HG02798 (cell line): ENCODE measurements at regions not wholly inside any gene's neighbourhood (a gene's known extent, or its start where the extent isn't known, plus 50 kb on each side); places are given as distances from the start of the nearest gene placed in this dataset.

Source experiments
- ATAC-seq: cut with Tn5 transposase; IDR thresholded peaks from one replicate; pipeline ENCODE4 v1.9.1; 2021; ENCODE audit warnings: mild to moderate bottlenecking; ENCODE audit not compliant: unreplicated experiment, poor library complexity

- ATAC-seq, result no peak
These were observed 473.7 kb downstream of the ARL4A start for GRCh38 chr7:13161125-13161524.

- ATAC-seq, result no peak
These were observed 478.4 kb downstream of the ARL4A start for GRCh38 chr7:13165854-13166253.

GRCh38 chr7:13166801-13167200 is 479.4 kb downstream of the ARL4A start:
- no peak for ATAC-seq

GRCh38 chr7:13169356-13169755 is 481.9 kb downstream of the ARL4A start:
- no peak for ATAC-seq

- ATAC-seq, result no peak
These were observed 487.6 kb downstream of the ARL4A start for GRCh38 chr7:13174991-13175390.

- ATAC-seq, result peak; percentile 53
These were observed 491.7 kb downstream of the ARL4A start for GRCh38 chr7:13179011-13179582.

GRCh38 chr7:13179775-13180523 is 492.5 kb downstream of the ARL4A start:
- no peak for ATAC-seq

GRCh38 chr7:13181216-13181615 is 493.8 kb downstream of the ARL4A start:
- no peak for ATAC-seq

- no peak for ATAC-seq
These were observed 497.7 kb downstream of the ARL4A start for GRCh38 chr7:13185139-13185538.

GRCh38 chr7:13188236-13188805 is 500.9 kb downstream of the ARL4A start:
- ATAC-seq, result no peak

GRCh38 chr7:13188922-13189321 is 501.5 kb downstream of the ARL4A start:
- no peak for ATAC-seq

GRCh38 chr7:13189668-13190067 is 502.2 kb downstream of the ARL4A start:
- ATAC-seq, result no peak

GRCh38 chr7:13197501-13197900 is 510.1 kb downstream of the ARL4A start:
- ATAC-seq, result no peak

- no peak for ATAC-seq
These were observed 510.6 kb downstream of the ARL4A start for GRCh38 chr7:13198036-13198435.

- ATAC-seq, result no peak
These were observed 511.3 kb downstream of the ARL4A start for GRCh38 chr7:13198727-13199126.

GRCh38 chr7:13201628-13202027 is 514.2 kb downstream of the ARL4A start:
- no peak for ATAC-seq

- ATAC-seq, result no peak
These were observed 530.3 kb downstream of the ARL4A start for GRCh38 chr7:13217768-13218167.

GRCh38 chr7:13225068-13225467 is 537.6 kb downstream of the ARL4A start:
- no peak for ATAC-seq

- ATAC-seq, result no peak
These were observed 539.0 kb downstream of the ARL4A start for GRCh38 chr7:13226385-13226784.

GRCh38 chr7:13231216-13231615 is 543.8 kb downstream of the ARL4A start:
- ATAC-seq, result no peak

GRCh38 chr7:13235436-13235835 is 548.0 kb downstream of the ARL4A start:
- ATAC-seq, result no peak

- no peak for ATAC-seq
These were observed 548.6 kb downstream of the ARL4A start for GRCh38 chr7:13236026-13236425.
